ENCODE measurements at regions not wholly inside any gene's neighbourhood (a gene's known extent, or its start where the extent isn't known, plus 50 kb on each side); places are given as distances from the start of the nearest gene placed in this dataset.

DNA sequence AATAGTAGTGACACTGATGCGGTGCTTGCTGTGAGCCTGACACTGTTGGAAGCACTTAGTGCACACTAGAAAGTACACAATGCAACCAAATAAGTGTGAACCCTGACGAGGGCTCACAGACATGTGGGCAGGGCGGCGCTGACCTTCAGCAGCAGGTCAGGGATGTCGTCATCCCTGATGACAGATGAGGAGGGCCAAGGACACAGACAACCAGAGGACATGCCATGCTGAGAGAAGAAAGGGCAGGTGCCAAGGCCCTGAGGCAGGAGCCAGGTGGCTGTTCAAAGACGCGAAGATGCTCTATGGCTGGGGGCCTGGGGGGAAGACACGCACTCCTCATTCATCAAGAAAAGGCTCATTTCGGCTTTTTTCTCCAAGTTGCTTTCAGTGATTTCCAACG is 176.4 kb upstream of the CST7 start:
- H3K27me3 ChIP-seq = peaks cover 0 to 27% (median 0%) of the 10 kb centered on the region in 4 donors
- TF ChIP-seq, protein P1, sequence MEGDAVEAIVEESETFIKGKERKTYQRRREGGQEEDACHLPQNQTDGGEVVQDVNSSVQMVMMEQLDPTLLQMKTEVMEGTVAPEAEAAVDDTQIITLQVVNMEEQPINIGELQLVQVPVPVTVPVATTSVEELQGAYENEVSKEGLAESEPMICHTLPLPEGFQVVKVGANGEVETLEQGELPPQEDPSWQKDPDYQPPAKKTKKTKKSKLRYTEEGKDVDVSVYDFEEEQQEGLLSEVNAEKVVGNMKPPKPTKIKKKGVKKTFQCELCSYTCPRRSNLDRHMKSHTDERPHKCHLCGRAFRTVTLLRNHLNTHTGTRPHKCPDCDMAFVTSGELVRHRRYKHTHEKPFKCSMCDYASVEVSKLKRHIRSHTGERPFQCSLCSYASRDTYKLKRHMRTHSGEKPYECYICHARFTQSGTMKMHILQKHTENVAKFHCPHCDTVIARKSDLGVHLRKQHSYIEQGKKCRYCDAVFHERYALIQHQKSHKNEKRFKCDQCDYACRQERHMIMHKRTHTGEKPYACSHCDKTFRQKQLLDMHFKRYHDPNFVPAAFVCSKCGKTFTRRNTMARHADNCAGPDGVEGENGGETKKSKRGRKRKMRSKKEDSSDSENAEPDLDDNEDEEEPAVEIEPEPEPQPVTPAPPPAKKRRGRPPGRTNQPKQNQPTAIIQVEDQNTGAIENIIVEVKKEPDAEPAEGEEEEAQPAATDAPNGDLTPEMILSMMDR (IDR thresholded peaks at IDR 0.05) = no peak
- TF ChIP-seq POLR2A (IDR thresholded peaks at IDR 0.05) = no peak
- no peak overlapping the region for H3K4me3 ChIP-seq
- intact Hi-C loops (cut with DNase I) = no loop called here
- no peak overlapping the region for H3K27ac ChIP-seq
- H3K4me1 ChIP-seq = peaks cover 0 to 4% (median 0%) of the 10 kb centered on the region in 3 donors
- H3K9me3 ChIP-seq = no peaks in the 10 kb centered on the region
- no peak for DNase-seq
- WGBS, 2 donors = 65 to 74% methylated on average over 10 of the region's 10 CpGs
- H3K36me3 ChIP-seq = no peaks in the 10 kb centered on the region

GRCh38 chr20:24773168-24773567 is 175.9 kb upstream of the CST7 start:
- 27 to 51% methylated on average over 3 to 5 of the region's 5 CpGs for WGBS, 2 donors
- Histone ChIP-seq H3K4me1 (peaks cover 0 to 4% (median 0%) of the 10 kb centered on the region in 3 donors), H3K9me3 (no peaks in the 10 kb centered on the region), H3K27me3 (peaks cover 0 to 30% (median 0%) of the 10 kb centered on the region in 4 donors), H3K4me3 (no peak overlapping the region), H3K27ac (no peak overlapping the region), H3K36me3 (no peaks in the 10 kb centered on the region)
- intact Hi-C loops (cut with DNase I) = no loop called here
- no peak for TF ChIP-seq POLR2A (IDR thresholded peaks at IDR 0.05)
- TF ChIP-seq, protein P1 (IDR thresholded peaks at IDR 0.05) = no peak
- DNase-seq = no peak

DNA sequence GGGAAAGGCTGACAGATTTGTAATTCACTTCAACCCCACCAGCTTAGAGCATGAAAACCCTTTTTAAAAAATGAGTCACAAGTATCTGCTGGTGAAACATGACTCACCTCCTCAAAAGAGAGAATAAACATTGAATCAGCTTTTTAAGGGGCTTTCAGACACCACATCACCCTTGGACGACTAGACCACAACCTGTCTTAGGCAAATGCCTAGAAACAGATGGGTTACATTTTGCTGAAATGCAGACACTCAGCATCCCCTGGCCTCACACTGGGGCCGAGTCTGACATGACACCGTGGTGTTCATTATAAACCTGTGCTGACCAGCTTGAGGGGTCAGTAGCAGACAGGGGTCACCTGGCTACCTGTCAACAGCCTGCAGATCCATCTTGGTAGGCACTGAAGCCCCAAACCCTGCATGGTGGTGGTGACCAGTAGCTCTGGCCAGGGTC is 175.3 kb upstream of the CST7 start:
- no peak for DNase-seq
- intact Hi-C loops (cut with DNase I) = no loop called here
- Histone ChIP-seq H3K4me3 (no peak overlapping the region), H3K27me3 (peaks cover 0 to 30% (median 0%) of the 10 kb centered on the region in 4 donors), H3K4me1 (peaks cover 0 to 9% (median 3%) of the 10 kb centered on the region in 3 donors), H3K27ac (no peak overlapping the region), H3K36me3 (no peaks in the 10 kb centered on the region), H3K9me3 (no peaks in the 10 kb centered on the region)
- WGBS, 2 donors = 22 to 27% methylated on average over 1 to 2 of the region's 3 CpGs
- TF ChIP-seq, protein P1 (IDR thresholded peaks at IDR 0.05) = no peak
- TF ChIP-seq POLR2A (IDR thresholded peaks at IDR 0.05) = no peak

GRCh38 chr20:24775966-24776365 is 173.1 kb upstream of the CST7 start:
- H3K27ac ChIP-seq = no peak overlapping the region
- no peaks in the 10 kb centered on the region for H3K36me3 ChIP-seq
- intact Hi-C loops (cut with DNase I) = no loop called here
- H3K4me1 ChIP-seq = peaks cover 0 to 15% (median 3%) of the 10 kb centered on the region in 3 donors
- no peaks in the 10 kb centered on the region for H3K9me3 ChIP-seq
- H3K4me3 ChIP-seq = no peak overlapping the region
- no peak for TF ChIP-seq POLR2A (IDR thresholded peaks at IDR 0.05)
- TF ChIP-seq, protein P1 (IDR thresholded peaks at IDR 0.05) = no peak
- peaks cover 0 to 18% (median 0%) of the 10 kb centered on the region in 4 donors for H3K27me3 ChIP-seq
- DNase-seq = no peak

DNA sequence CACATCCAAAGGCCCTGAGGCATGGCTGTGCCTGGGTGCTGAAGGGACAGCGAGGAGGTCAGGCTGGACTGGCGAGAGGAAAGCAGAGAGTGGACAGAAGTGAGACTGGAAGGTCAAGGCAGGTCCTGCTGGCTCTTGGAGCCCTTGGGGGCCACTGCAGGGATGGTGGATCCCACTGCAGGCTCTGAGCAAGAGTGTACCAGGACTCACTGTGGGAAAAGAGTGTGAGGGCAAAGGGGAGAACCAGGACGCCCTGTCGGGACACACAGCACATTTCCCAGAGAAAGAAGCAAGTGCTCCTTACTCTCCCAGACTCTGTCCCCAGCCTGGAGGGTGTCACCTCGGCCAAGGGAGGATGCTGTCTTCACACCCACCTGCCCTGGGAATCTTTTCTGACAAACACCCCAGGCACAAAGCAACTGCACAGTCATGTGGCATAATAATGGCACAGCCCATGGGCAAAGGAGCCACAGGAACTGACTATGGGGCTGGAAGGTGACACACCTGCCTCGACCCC is 172.3 kb upstream of the CST7 start:
- Histone ChIP-seq H3K27ac (no peak overlapping the region), H3K4me1 (peaks cover 0 to 15% (median 3%) of the 10 kb centered on the region in 3 donors), H3K9me3 (no peaks in the 10 kb centered on the region), H3K4me3 (no peak overlapping the region), H3K27me3 (peaks cover 0 to 18% (median 0%) of the 10 kb centered on the region in 4 donors), H3K36me3 (no peaks in the 10 kb centered on the region)
- intact Hi-C loops (cut with DNase I) = no loop called here
- no peak for DNase-seq
- WGBS, 2 donors = 78 to 88% methylated on average over 5 to 6 of the region's 6 CpGs
- TF ChIP-seq, protein P1 (IDR thresholded peaks at IDR 0.05) = no peak

All from esophagus squamous epithelium (tissue), 5 donors.